ENCODE measurements at regions not wholly inside any gene's neighbourhood (a gene's known extent, or its start where the extent isn't known, plus 50 kb on each side); places are given as distances from the start of the nearest gene placed in this dataset.
A peak's percentile ranks its signal among the peaks of the same experiment; 100 is the strongest.

- H3K4me1 ChIP-seq: peaks cover 0 to 40% (median 19%) of the 10 kb centered on the region in 6 donors
- DNase-seq: no peak
- 49 to 73% (median 67%) methylated on average over 3 of the region's 3 CpGs for WGBS, 5 donors
- peak overlapping the region in 3 of 8 donors; percentile 3 to 52 (median 51) for H3K27ac ChIP-seq
- H3K27me3 ChIP-seq (replicated peaks in 1 of 7): no peaks in the 10 kb centered on the region
- H3K36me3 ChIP-seq: no peaks in the 10 kb centered on the region
- TF ChIP-seq POLR2A (IDR thresholded peaks at IDR 0.05): no peak
- no peak for TF ChIP-seq POLR2AphosphoS5 (IDR thresholded peaks at IDR 0.05)
- TF ChIP-seq, protein P1, sequence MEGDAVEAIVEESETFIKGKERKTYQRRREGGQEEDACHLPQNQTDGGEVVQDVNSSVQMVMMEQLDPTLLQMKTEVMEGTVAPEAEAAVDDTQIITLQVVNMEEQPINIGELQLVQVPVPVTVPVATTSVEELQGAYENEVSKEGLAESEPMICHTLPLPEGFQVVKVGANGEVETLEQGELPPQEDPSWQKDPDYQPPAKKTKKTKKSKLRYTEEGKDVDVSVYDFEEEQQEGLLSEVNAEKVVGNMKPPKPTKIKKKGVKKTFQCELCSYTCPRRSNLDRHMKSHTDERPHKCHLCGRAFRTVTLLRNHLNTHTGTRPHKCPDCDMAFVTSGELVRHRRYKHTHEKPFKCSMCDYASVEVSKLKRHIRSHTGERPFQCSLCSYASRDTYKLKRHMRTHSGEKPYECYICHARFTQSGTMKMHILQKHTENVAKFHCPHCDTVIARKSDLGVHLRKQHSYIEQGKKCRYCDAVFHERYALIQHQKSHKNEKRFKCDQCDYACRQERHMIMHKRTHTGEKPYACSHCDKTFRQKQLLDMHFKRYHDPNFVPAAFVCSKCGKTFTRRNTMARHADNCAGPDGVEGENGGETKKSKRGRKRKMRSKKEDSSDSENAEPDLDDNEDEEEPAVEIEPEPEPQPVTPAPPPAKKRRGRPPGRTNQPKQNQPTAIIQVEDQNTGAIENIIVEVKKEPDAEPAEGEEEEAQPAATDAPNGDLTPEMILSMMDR (IDR thresholded peaks at IDR 0.05 in 8 of 11, conservative IDR thresholded peaks at IDR 0.05 in 3 of 11): no peak
- H3K9me3 ChIP-seq: no peaks in the 10 kb centered on the region
- intact Hi-C loops (cut with DNase I; ENCODE audit: low total_unique reads): no loop called here
- no peak overlapping the region for H3K4me3 ChIP-seq
Measured at GRCh38 chr20:53699085-53699674, 105.5 kb upstream of the ZNF217 start.

- peak; percentile 21 for DNase-seq
- TF ChIP-seq, protein P1 (IDR thresholded peaks at IDR 0.05 in 8 of 11, conservative IDR thresholded peaks at IDR 0.05 in 3 of 11): no peak
- TF ChIP-seq POLR2A (IDR thresholded peaks at IDR 0.05) (no peak), POLR2AphosphoS5 (IDR thresholded peaks at IDR 0.05) (no peak)
- WGBS, 5 donors: 78 to 92% (median 84%) methylated on average over 10 of the region's 10 CpGs
- intact Hi-C loops (cut with DNase I; ENCODE audit: low total_unique reads): no loop called here
- H3K36me3 ChIP-seq: no peaks in the 10 kb centered on the region
- H3K27ac ChIP-seq: peak overlapping the region in 5 of 8 donors; percentile 36 to 67 (median 44)
- H3K9me3 ChIP-seq: no peaks in the 10 kb centered on the region
- H3K4me3 ChIP-seq: no peak overlapping the region
- no peaks in the 10 kb centered on the region for H3K27me3 ChIP-seq (replicated peaks in 1 of 7)
- peaks cover 0 to 43% (median 22%) of the 10 kb centered on the region in 6 donors for H3K4me1 ChIP-seq
Measured at GRCh38 chr20:53698371-53698978, 104.8 kb upstream of the ZNF217 start.

DNA sequence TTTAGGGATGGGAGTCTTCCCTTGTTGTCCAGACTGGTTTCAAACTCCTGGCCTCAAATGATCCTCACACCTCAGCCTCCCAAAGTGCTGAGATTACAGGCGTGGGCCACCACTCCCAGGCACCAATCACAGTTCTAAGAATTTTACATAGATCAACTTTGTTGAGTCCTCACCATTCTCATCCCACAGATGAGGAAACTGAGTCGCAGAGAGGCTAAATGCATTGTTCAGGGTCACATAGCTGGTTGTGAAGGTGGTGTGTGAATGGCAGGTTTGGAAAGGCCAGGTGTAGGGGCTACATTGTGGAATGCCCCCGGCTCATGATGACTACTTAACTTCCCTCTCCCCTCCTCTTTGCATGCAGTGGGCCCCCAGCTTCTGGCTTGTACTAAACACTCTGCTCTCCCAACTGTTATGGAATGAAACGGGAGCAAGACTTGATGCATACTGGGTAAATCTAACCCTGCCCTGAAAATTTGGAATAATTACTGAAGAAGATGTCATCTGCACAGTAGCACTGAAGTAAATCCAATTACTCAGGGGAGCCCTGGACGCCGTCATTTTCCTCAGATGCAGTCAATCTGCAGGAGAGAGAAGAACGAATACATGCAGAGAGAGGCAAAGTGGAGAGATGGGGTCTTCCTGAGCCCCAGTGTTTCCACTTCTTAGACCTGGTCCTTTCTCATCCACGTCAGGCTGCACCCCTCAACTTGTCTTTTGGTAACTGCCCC, 102.3 kb upstream of the ZNF217 start:
- intact Hi-C loops (cut with DNase I; ENCODE audit: low total_unique reads): no loop called here
- peak; percentile 25 for DNase-seq

More for the DNA sequence above, 102.3 kb upstream of the ZNF217 start:
- H3K27ac ChIP-seq: peak overlapping the region in 1 of 8 donors; percentile 44
- H3K4me3 ChIP-seq: no peak overlapping the region
- H3K36me3 ChIP-seq: no peaks in the 10 kb centered on the region
- H3K4me1 ChIP-seq: peaks cover 0 to 53% (median 28%) of the 10 kb centered on the region in 6 donors
- H3K27me3 ChIP-seq (replicated peaks in 1 of 7): no peaks in the 10 kb centered on the region
- WGBS, 5 donors: 90 to 97% (median 94%) methylated on average over 8 of the region's 8 CpGs
- no peaks in the 10 kb centered on the region for H3K9me3 ChIP-seq
- TF ChIP-seq, protein P1 (IDR thresholded peaks at IDR 0.05 in 8 of 11, conservative IDR thresholded peaks at IDR 0.05 in 3 of 11): no peak
- TF ChIP-seq POLR2A (IDR thresholded peaks at IDR 0.05) (no peak), POLR2AphosphoS5 (IDR thresholded peaks at IDR 0.05) (no peak)

All from spleen (tissue), 11 donors.